Mesendoderm (in vitro differentiated cells): ENCODE measurements at regions not wholly inside any gene's neighbourhood (a gene's known extent, or its start where the extent isn't known, plus 50 kb on each side); places are given as distances from the start of the nearest gene placed in this dataset.
"Not testable (repeated sequence)": the region's sequence is repeated elsewhere in the genome, so short reads cannot be mapped to it uniquely, and the experiment has no call there.

Experiments used
- DNase-seq: peaks from one replicate; pipeline ENCODE4 v3.0.0; 2013
- H2AK5ac ChIP-seq: 2 replicates; pipeline ENCODE4 v1.6.1; 2013; ENCODE audit warnings: low read length, inconsistent platforms
- H2BK120ac ChIP-seq: 2 replicates; pipeline ENCODE4 v1.6.1; 2013; ENCODE audit warnings: low read depth, mild to moderate bottlenecking, low read length, moderate library complexity, mixed read lengths
- H2BK15ac ChIP-seq: replicated peaks from 2 replicates; pipeline ENCODE4 v1.6.1; 2013; ENCODE audit warnings: low read depth, mild to moderate bottlenecking, moderate library complexity
- H2BK5ac ChIP-seq: 2 replicates; pipeline ENCODE4 v1.6.1; 2013; ENCODE audit warnings: low read length, inconsistent platforms
- H3K18ac ChIP-seq: 2 replicates; pipeline ENCODE4 v1.6.1; 2013; ENCODE audit warnings: mild to moderate bottlenecking, low read length, mixed read lengths
- H3K23ac ChIP-seq: one replicate; pipeline ENCODE4 v1.6.1; 2013; ENCODE audit warnings: low read length
- H3K27ac ChIP-seq: 2 replicates; pipeline ENCODE4 v1.5.1; 2013; ENCODE audit warnings: low read depth, mild to moderate bottlenecking, inconsistent platforms, low read length, moderate library complexity
- H3K27me3 ChIP-seq: 2 replicates; pipeline ENCODE4 v1.6.1; 2013; ENCODE audit warnings: low read length, control low read depth, mild to moderate bottlenecking, inconsistent platforms; ENCODE audit not compliant: insufficient read depth, poor library complexity
- H3K36me3 ChIP-seq: 2 replicates; pipeline ENCODE4 v1.6.1; 2013; ENCODE audit warnings: low read length, inconsistent platforms; ENCODE audit not compliant: control insufficient read depth, insufficient read depth
- H3K4ac ChIP-seq: one replicate; pipeline ENCODE4 v1.6.1; 2013; ENCODE audit warnings: low read depth, mild to moderate bottlenecking, low read length, moderate library complexity
- H3K4me1 ChIP-seq: 2 replicates; pipeline ENCODE4 v1.6.1; 2013; ENCODE audit warnings: low read depth, low read length, inconsistent platforms; ENCODE audit not compliant: control insufficient read depth
- H3K4me2 ChIP-seq: 2 replicates; pipeline ENCODE4 v1.6.1; 2013; ENCODE audit warnings: low read length
- H3K4me3 ChIP-seq: 2 replicates; pipeline ENCODE4 v1.5.1; 2013; ENCODE audit warnings: mild to moderate bottlenecking, low read length
- H3K56ac ChIP-seq: one replicate; pipeline ENCODE4 v1.6.1; 2013; ENCODE audit warnings: low read length
- H3K79me1 ChIP-seq: 2 replicates; pipeline ENCODE4 v1.6.1; 2013; ENCODE audit warnings: low read length, inconsistent platforms
- H3K79me2 ChIP-seq: 2 replicates; pipeline ENCODE4 v1.6.1; 2013; ENCODE audit warnings: mild to moderate bottlenecking, low read length; ENCODE audit not compliant: control insufficient read depth, insufficient read depth
- H3K9ac ChIP-seq: 2 replicates; pipeline ENCODE4 v1.6.1; 2013; ENCODE audit warnings: low read length, inconsistent platforms
- H4K5ac ChIP-seq: one replicate; pipeline ENCODE4 v1.6.1; 2013; ENCODE audit warnings: low read length
- H4K8ac ChIP-seq: one replicate; pipeline ENCODE4 v1.6.1; 2013; ENCODE audit warnings: low read depth, mild to moderate bottlenecking, control low read depth, low read length, moderate library complexity
- WGBS: extraction: QIAGEN DNeasy Blood & Tissue Kit; methylation state at CpG from one replicate; pipeline ENCODE4 v1.1.7; 2013; ENCODE audit warnings: low lambda C conversion rate, missing lambda C conversion rate; ENCODE audit not compliant: insufficient coverage; ENCODE audit errors: extremely low coverage; 5-methylcytosine and 5-hydroxymethylcytosine counted together

DNA sequence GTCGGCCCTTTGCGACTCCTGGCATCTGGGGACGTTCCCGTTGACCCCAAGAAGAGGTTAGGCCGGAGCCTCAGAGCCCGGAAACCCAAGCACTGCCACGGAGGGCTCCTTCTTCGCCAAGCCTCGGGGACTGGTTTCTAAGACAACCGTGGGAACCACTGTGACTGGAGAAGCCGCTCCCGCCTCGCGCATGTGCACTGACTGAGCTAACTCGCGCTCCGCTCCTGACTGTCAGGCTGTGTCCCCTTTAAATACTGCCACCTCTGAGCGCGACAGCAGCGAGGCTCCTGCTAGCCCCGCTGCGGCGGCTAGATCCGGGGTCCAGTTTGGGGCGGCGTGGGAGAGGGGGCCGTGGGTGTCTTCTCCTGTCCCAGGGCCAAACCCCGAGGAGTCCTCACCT lies 104.2 kb upstream of the FOXD4L5 start:
- H3K27ac ChIP-seq, H3K4me3 ChIP-seq, DNase-seq, H2BK120ac ChIP-seq, H3K18ac ChIP-seq, H3K23ac ChIP-seq, H2BK5ac ChIP-seq, H2AK5ac ChIP-seq, H3K79me2 ChIP-seq, H4K8ac ChIP-seq, H3K4me2 ChIP-seq, H3K56ac ChIP-seq, H2BK15ac ChIP-seq, H3K4ac ChIP-seq, H4K5ac ChIP-seq, H3K27me3 ChIP-seq, H3K9ac ChIP-seq, H3K36me3 ChIP-seq, H3K79me1 ChIP-seq, H3K4me1 ChIP-seq: not testable (repeated sequence)
- no CpG with 5 or more reads among the region's 28 CpGs for WGBS

DNA sequence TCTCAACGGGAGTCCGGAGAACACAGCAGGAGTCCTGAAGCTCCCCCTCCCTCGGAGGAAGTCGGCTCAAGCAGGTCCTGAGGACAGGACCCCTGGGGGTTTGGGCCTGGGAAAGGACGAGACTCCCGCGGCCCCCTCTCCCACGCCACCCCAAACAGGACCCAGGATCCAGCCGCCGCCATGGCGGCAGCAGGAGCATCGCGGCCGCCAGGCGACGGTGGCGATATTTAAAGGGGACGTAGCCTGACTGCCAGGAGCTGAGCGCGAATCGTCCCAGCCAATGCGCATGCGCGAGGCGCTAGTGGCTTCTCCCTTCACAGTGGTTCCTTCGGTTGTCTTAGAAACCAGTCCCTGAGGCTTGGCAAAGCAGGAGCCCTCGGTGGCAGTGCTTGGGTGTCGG lies 101.7 kb upstream of the FOXD4L5 start:
- not testable (repeated sequence) for H2BK15ac ChIP-seq

DNA sequence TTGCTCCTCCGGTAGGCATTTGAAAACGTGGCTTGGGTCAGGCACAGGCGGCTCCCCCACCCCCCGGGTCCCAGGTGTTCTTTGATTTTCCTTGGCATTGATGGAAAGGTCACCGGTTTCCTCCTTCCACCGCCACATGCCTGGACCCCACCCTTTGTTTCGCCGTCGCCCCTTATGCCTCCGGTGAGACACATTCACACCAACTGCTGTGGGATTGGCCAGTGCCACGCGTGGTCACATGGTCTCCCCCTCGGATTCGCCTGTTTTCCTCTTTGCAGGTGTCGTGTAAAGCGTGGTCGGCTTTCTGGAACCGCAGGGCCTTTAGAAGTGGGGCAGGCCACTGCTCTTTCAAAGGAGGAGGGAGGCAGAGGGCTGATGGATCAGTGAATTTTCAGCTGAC lies 101.2 kb upstream of the FOXD4L5 start:
- not testable (repeated sequence) for H2BK5ac ChIP-seq, H3K4me2 ChIP-seq, H3K23ac ChIP-seq, H4K8ac ChIP-seq, H3K27ac ChIP-seq, H3K4me1 ChIP-seq, H2BK15ac ChIP-seq, H3K9ac ChIP-seq, H3K4ac ChIP-seq, H3K79me2 ChIP-seq, H3K18ac ChIP-seq, H3K36me3 ChIP-seq, H2AK5ac ChIP-seq, H3K4me3 ChIP-seq, H4K5ac ChIP-seq, H3K27me3 ChIP-seq, H3K56ac ChIP-seq, DNase-seq, H3K79me1 ChIP-seq, H2BK120ac ChIP-seq
- no CpG with 5 or more reads among the region's 18 CpGs for WGBS

More for the DNA sequence above, 101.7 kb upstream of the FOXD4L5 start:
- not testable (repeated sequence) for H3K79me2 ChIP-seq, H2BK5ac ChIP-seq, H3K23ac ChIP-seq, H3K27me3 ChIP-seq, H4K5ac ChIP-seq, H3K79me1 ChIP-seq, H3K27ac ChIP-seq, H3K36me3 ChIP-seq, H3K4me2 ChIP-seq, H3K4me3 ChIP-seq, H3K9ac ChIP-seq, H4K8ac ChIP-seq, H2BK120ac ChIP-seq, H3K18ac ChIP-seq, H3K4me1 ChIP-seq, H3K4ac ChIP-seq, H2AK5ac ChIP-seq
- WGBS: no CpG with 5 or more reads among the region's 28 CpGs
- peak overlapping the region; percentile 56 for H3K56ac ChIP-seq
- peak; percentile 88 for DNase-seq

DNA sequence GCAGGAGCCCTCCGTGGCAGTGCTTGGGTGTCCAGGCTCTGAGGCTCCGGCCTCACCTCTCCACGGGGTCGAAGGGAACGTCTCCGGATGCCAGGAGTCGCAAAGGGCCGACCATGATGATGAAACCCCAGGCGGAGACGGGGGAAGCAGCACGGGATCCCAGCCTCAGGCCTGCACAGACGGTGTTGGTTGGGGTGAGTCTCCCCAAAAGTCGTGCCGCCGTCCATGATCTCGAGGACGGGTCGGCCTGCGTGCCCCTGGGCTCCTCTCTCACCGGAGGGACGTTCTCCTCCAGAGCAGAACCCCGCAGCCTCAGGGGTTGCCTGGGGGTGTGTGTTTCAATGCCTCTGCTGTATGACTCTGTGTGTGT lies 100.6 kb upstream of the FOXD4L5 start:
- H3K4me3 ChIP-seq, H3K4ac ChIP-seq, DNase-seq, H3K56ac ChIP-seq, H3K79me2 ChIP-seq, H2BK5ac ChIP-seq, H4K8ac ChIP-seq, H3K9ac ChIP-seq, H3K23ac ChIP-seq, H3K27me3 ChIP-seq, H4K5ac ChIP-seq, H3K27ac ChIP-seq, H3K79me1 ChIP-seq, H2BK15ac ChIP-seq, H3K36me3 ChIP-seq, H3K4me1 ChIP-seq, H3K18ac ChIP-seq, H2AK5ac ChIP-seq, H2BK120ac ChIP-seq, H3K4me2 ChIP-seq: not testable (repeated sequence)
- no CpG with 5 or more reads among the region's 22 CpGs for WGBS

DNA sequence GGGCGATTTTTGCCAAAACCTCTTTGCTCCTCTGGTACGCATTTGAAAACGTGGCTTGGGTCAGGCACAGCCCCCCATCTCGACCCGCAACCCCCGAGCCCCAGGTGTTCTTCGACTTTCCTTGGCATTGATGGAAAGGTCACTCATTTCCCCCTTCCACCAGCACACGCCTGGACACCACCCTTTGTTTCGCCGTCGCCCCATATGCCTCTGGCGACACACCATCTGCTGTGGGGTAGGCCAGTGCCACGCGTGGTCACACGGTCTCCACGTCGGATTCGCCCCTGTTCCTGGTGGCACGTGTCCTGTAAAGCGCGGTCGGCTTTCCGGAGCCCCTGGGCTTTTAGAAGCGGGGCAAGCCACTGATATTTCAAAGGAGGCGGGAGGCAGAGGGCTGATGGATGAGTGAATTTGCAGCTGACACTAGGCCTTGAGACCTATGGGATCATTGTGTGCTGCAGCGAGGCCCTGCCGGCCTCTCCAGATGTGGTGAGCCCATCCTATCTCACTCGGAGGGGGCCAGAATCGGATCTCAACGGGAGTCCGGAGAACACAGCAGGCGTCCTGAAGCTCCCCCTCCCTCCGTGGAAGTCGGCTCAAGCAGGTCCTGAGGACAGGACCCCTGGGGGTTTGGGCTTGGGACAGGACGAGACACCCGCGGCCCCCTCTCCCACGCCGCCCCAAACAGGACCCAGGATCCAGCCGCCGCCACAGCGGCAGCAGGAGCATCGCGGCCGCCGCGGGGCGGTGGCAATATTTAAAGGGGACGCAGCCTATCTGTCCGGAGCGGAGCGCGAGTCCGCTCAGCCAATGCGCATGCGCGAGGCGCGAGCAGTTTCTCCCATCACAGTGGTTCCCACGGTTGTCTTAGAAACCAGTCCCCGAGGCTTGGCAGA lies 100.0 kb upstream of the FOXD4L5 start:
- H3K4me1 ChIP-seq, H2BK5ac ChIP-seq, H3K36me3 ChIP-seq, DNase-seq, H4K8ac ChIP-seq, H3K79me1 ChIP-seq, H3K23ac ChIP-seq, H3K27me3 ChIP-seq, H3K27ac ChIP-seq, H3K9ac ChIP-seq, H3K4ac ChIP-seq, H2BK120ac ChIP-seq, H3K79me2 ChIP-seq, H4K5ac ChIP-seq, H3K56ac ChIP-seq, H3K18ac ChIP-seq, H2BK15ac ChIP-seq, H2AK5ac ChIP-seq, H3K4me2 ChIP-seq, H3K4me3 ChIP-seq: not testable (repeated sequence)
- no CpG with 5 or more reads among the region's 61 CpGs for WGBS

DNA sequence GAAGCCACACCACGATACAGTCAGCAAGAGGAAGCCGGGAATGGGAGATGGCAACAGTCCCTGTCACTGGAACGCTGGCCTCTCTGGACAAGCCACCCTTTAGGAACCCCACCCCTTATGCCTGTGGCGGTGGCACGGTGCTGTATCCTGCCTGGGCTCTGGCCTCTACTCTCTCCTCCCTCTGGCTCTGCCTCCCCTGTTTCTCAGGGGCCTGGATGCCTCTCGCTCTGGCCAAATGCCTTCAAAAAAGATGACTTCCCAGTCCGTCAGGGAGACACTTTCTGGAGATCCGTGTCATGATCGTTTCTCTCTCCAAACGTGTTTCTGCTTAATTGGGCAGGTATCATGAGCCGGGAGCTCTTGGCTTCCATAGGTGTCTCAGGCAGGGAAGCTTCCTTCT lies 99.1 kb upstream of the FOXD4L5 start:
- not testable (repeated sequence) for H3K4me2 ChIP-seq, H3K4ac ChIP-seq, H4K8ac ChIP-seq, H2AK5ac ChIP-seq, H4K5ac ChIP-seq, H3K36me3 ChIP-seq, H3K27me3 ChIP-seq, H3K23ac ChIP-seq, H3K79me2 ChIP-seq, DNase-seq, H3K9ac ChIP-seq, H3K18ac ChIP-seq, H3K79me1 ChIP-seq, H3K27ac ChIP-seq, H2BK120ac ChIP-seq, H2BK15ac ChIP-seq, H3K56ac ChIP-seq, H2BK5ac ChIP-seq, H3K4me3 ChIP-seq, H3K4me1 ChIP-seq
- WGBS: no CpG with 5 or more reads among the region's 11 CpGs
